GM19468 (cell line): ENCODE measurements at regions not wholly inside any gene's neighbourhood (a gene's known extent, or its start where the extent isn't known, plus 50 kb on each side); places are given as distances from the start of the nearest gene placed in this dataset.

Source experiments
- ATAC-seq: cut with Tn5 transposase; IDR thresholded peaks from one replicate; pipeline ENCODE4 v1.9.1; 2021; ENCODE audit warnings: mild to moderate bottlenecking, moderate library complexity, moderate number of reproducible peaks; ENCODE audit not compliant: unreplicated experiment; ENCODE audit errors: extremely low read depth

GRCh38 chr5:174189654-174190541 lies 144.4 kb downstream of the NSG2 start:
- no peak for ATAC-seq

GRCh38 chr5:174191076-174191475 lies 145.6 kb downstream of the NSG2 start:
- no peak for ATAC-seq

- no peak for ATAC-seq
Measured at GRCh38 chr5:174191850-174192655, 146.5 kb downstream of the NSG2 start.

- no peak for ATAC-seq
Measured at GRCh38 chr5:174192901-174193300, 147.4 kb downstream of the NSG2 start.

- ATAC-seq: no peak
Measured at GRCh38 chr5:174195517-174195916, 150.0 kb downstream of the NSG2 start.

- ATAC-seq: no peak
Measured at GRCh38 chr5:174197929-174198328, 152.4 kb downstream of the NSG2 start.

GRCh38 chr5:174198541-174198940 lies 153.0 kb downstream of the NSG2 start:
- no peak for ATAC-seq

GRCh38 chr5:174202996-174203395 lies 157.5 kb downstream of the NSG2 start:
- no peak for ATAC-seq

GRCh38 chr5:174204535-174205313 lies 159.2 kb downstream of the NSG2 start:
- no peak for ATAC-seq

GRCh38 chr5:174205939-174206338 lies 160.4 kb downstream of the NSG2 start:
- ATAC-seq: no peak

GRCh38 chr5:174210596-174211276 lies 165.2 kb downstream of the NSG2 start:
- no peak for ATAC-seq

GRCh38 chr5:174211277-174211626 lies 165.7 kb downstream of the NSG2 start:
- ATAC-seq: no peak

- ATAC-seq: no peak
Measured at GRCh38 chr5:174217527-174217926, 172.0 kb downstream of the NSG2 start.

- ATAC-seq: no peak
Measured at GRCh38 chr5:174218162-174218561, 172.7 kb downstream of the NSG2 start.

- no peak for ATAC-seq
Measured at GRCh38 chr5:174220417-174220816, 174.9 kb downstream of the NSG2 start.

GRCh38 chr5:174221436-174221835 lies 175.9 kb downstream of the NSG2 start:
- no peak for ATAC-seq

GRCh38 chr5:174221946-174222345 lies 176.4 kb downstream of the NSG2 start:
- ATAC-seq: no peak

- no peak for ATAC-seq
Measured at GRCh38 chr5:174222891-174223290, 177.4 kb downstream of the NSG2 start.

GRCh38 chr5:174223355-174223754 lies 177.8 kb downstream of the NSG2 start:
- ATAC-seq: no peak

GRCh38 chr5:174229068-174229467 lies 183.6 kb downstream of the NSG2 start:
- ATAC-seq: no peak
